ENCODE measurements at regions not wholly inside any gene's neighbourhood (a gene's known extent, or its start where the extent isn't known, plus 50 kb on each side); places are given as distances from the start of the nearest gene placed in this dataset.

GRCh38 chr21:24188506-24188905 lies 1418.8 kb downstream of the MRPL39 start:
- no peak overlapping the region for H3K27ac Mint-ChIP-seq (ENCODE audit: unreplicated experiment)
- H3K36me3 Mint-ChIP-seq (ENCODE audit: insufficient read depth, unreplicated experiment), result no peaks in the 10 kb centered on the region
- no peak for DNase-seq
- no peak overlapping the region for H3K4me3 Mint-ChIP-seq (ENCODE audit: low read depth, unreplicated experiment)
- H3K27me3 Mint-ChIP-seq (ENCODE audit: unreplicated experiment), result no peaks in the 10 kb centered on the region
- intact Hi-C loops (cut with micrococcal nuclease; ENCODE audit: unreplicated experiment), result no loop called here
- TF ChIP-seq CTCF (IDR thresholded peaks at IDR 0.05; ENCODE audit: unreplicated experiment), result no peak
- no TSS peak for BruUV-seq (replicated peaks)
- H3K4me1 Mint-ChIP-seq (ENCODE audit: low read depth, unreplicated experiment), result no peaks in the 10 kb centered on the region
- no peaks in the 10 kb centered on the region for H3K9me3 Mint-ChIP-seq (ENCODE audit: low read depth, unreplicated experiment)
- CTCF ChIA-PET, result no interaction called here

- H3K4me1 Mint-ChIP-seq (ENCODE audit: low read depth, unreplicated experiment), result no peaks in the 10 kb centered on the region
- intact Hi-C loops (cut with micrococcal nuclease; ENCODE audit: unreplicated experiment), result no loop called here
- TF ChIP-seq CTCF (IDR thresholded peaks at IDR 0.05; ENCODE audit: unreplicated experiment), result no peak
- H3K9me3 Mint-ChIP-seq (ENCODE audit: low read depth, unreplicated experiment), result peaks cover 5% of the 10 kb centered on the region
- CTCF ChIA-PET, result no interaction called here
- no peak overlapping the region for H3K4me3 Mint-ChIP-seq (ENCODE audit: low read depth, unreplicated experiment)
- no peaks in the 10 kb centered on the region for H3K36me3 Mint-ChIP-seq (ENCODE audit: insufficient read depth, unreplicated experiment)
- no TSS peak for BruUV-seq (replicated peaks)
- no peaks in the 10 kb centered on the region for H3K27me3 Mint-ChIP-seq (ENCODE audit: unreplicated experiment)
- H3K27ac Mint-ChIP-seq (ENCODE audit: unreplicated experiment), result no peak overlapping the region
- DNase-seq, result no peak
Measured at GRCh38 chr21:24183077-24183476, 1424.2 kb downstream of the MRPL39 start.

GRCh38 chr21:24179110-24179509 lies 1428.2 kb downstream of the MRPL39 start:
- CTCF ChIA-PET, result no interaction called here
- peaks cover 5% of the 10 kb centered on the region for H3K9me3 Mint-ChIP-seq (ENCODE audit: low read depth, unreplicated experiment)
- intact Hi-C loops (cut with micrococcal nuclease; ENCODE audit: unreplicated experiment), result no loop called here

GRCh38 chr21:24175106-24175505 lies 1432.2 kb downstream of the MRPL39 start:
- no peak for TF ChIP-seq CTCF (IDR thresholded peaks at IDR 0.05; ENCODE audit: unreplicated experiment)
- Mint-ChIP-seq H3K27me3 (ENCODE audit: unreplicated experiment) (no peaks in the 10 kb centered on the region), H3K9me3 (ENCODE audit: low read depth, unreplicated experiment) (peaks cover 7% of the 10 kb centered on the region), H3K4me1 (ENCODE audit: low read depth, unreplicated experiment) (no peaks in the 10 kb centered on the region), H3K36me3 (ENCODE audit: insufficient read depth, unreplicated experiment) (no peaks in the 10 kb centered on the region), H3K4me3 (ENCODE audit: low read depth, unreplicated experiment) (no peak overlapping the region), H3K27ac (ENCODE audit: unreplicated experiment) (no peak overlapping the region)
- intact Hi-C loops (cut with micrococcal nuclease; ENCODE audit: unreplicated experiment), result no loop called here
- no peak for DNase-seq
- CTCF ChIA-PET, result no interaction called here
- no TSS peak for BruUV-seq (replicated peaks)

More at GRCh38 chr21:24179110-24179509, 1428.2 kb downstream of the MRPL39 start:
- DNase-seq, result no peak
- Mint-ChIP-seq H3K4me3 (ENCODE audit: low read depth, unreplicated experiment) (no peak overlapping the region), H3K36me3 (ENCODE audit: insufficient read depth, unreplicated experiment) (no peaks in the 10 kb centered on the region), H3K4me1 (ENCODE audit: low read depth, unreplicated experiment) (no peaks in the 10 kb centered on the region), H3K27ac (ENCODE audit: unreplicated experiment) (no peak overlapping the region), H3K27me3 (ENCODE audit: unreplicated experiment) (no peaks in the 10 kb centered on the region)
- BruUV-seq (replicated peaks), result no TSS peak
- no peak for TF ChIP-seq CTCF (IDR thresholded peaks at IDR 0.05; ENCODE audit: unreplicated experiment)

- Mint-ChIP-seq H3K4me3 (ENCODE audit: low read depth, unreplicated experiment) (no peak overlapping the region), H3K4me1 (ENCODE audit: low read depth, unreplicated experiment) (no peaks in the 10 kb centered on the region), H3K27me3 (ENCODE audit: unreplicated experiment) (no peaks in the 10 kb centered on the region), H3K27ac (ENCODE audit: unreplicated experiment) (no peak overlapping the region), H3K36me3 (ENCODE audit: insufficient read depth, unreplicated experiment) (no peaks in the 10 kb centered on the region), H3K9me3 (ENCODE audit: low read depth, unreplicated experiment) (peaks cover 4% of the 10 kb centered on the region)
- intact Hi-C loops (cut with micrococcal nuclease; ENCODE audit: unreplicated experiment), result no loop called here
- no peak for TF ChIP-seq CTCF (IDR thresholded peaks at IDR 0.05; ENCODE audit: unreplicated experiment)
- CTCF ChIA-PET, result no interaction called here
- DNase-seq, result no peak
- no TSS peak for BruUV-seq (replicated peaks)
Measured at GRCh38 chr21:24171736-24172135, 1435.5 kb downstream of the MRPL39 start.

Measured in Calu3 (cell line).